Mesenchymal stem cell (in vitro differentiated cells and primary cell): ENCODE measurements at regions not wholly inside any gene's neighbourhood (a gene's known extent, or its start where the extent isn't known, plus 50 kb on each side); places are given as distances from the start of the nearest gene placed in this dataset.
A peak's percentile ranks its signal among the peaks of the same experiment; 100 is the strongest.

Experiments used
- DNase-seq: peaks from one replicate; pipeline ENCODE4 v3.0.0-alpha.2; 2013
- H2AFZ ChIP-seq: one replicate; pipeline ENCODE4 v1.6.1; 2013; ENCODE audit warnings: low read depth, mild to moderate bottlenecking, control low read depth, inconsistent platforms, low read length, moderate library complexity
- H2AK5ac ChIP-seq: 2 replicates; pipeline ENCODE4 v1.6.1; 2013; ENCODE audit warnings: low read length, moderate library complexity, mild to moderate bottlenecking, inconsistent platforms; ENCODE audit not compliant: severe bottlenecking
- H2BK120ac ChIP-seq: one replicate; pipeline ENCODE4 v1.6.1; 2013; ENCODE audit warnings: low read depth, mild to moderate bottlenecking, inconsistent platforms, low read length, moderate library complexity
- H2BK12ac ChIP-seq, 2 experiments: one replicate each; pipeline ENCODE4 v1.6.1; 2013; ENCODE audit warnings: inconsistent platforms in 2 of 2, low read length in 2 of 2, mild to moderate bottlenecking in 2 of 2, moderate library complexity in 2 of 2, control low read depth in 1 of 2
- H2BK15ac ChIP-seq: one replicate; pipeline ENCODE4 v1.6.1; 2013; ENCODE audit warnings: mild to moderate bottlenecking, low read depth, inconsistent platforms; ENCODE audit not compliant: poor library complexity, severe bottlenecking
- H2BK5ac ChIP-seq: 2 replicates; pipeline ENCODE4 v1.6.1; 2013; ENCODE audit warnings: low read depth, mild to moderate bottlenecking, low read length, control low read depth, inconsistent platforms; ENCODE audit not compliant: poor library complexity, severe bottlenecking
- H3K14ac ChIP-seq, 2 experiments: one replicate each; pipeline ENCODE4 v1.6.1; 2013; ENCODE audit warnings: inconsistent platforms in 2 of 2, low read length in 2 of 2, control low read depth in 1 of 2, mild to moderate bottlenecking in 1 of 2, moderate library complexity in 1 of 2
- H3K18ac ChIP-seq, 2 experiments: one replicate each; pipeline ENCODE4 v1.6.1; 2013; ENCODE audit warnings: inconsistent platforms in 2 of 2, low read length in 2 of 2, control low read depth in 1 of 2, low read depth in 1 of 2, mild to moderate bottlenecking in 1 of 2
- H3K23ac ChIP-seq, 2 experiments: one replicate each; pipeline ENCODE4 v1.6.1; 2013; ENCODE audit warnings: inconsistent platforms in 2 of 2, low read length in 2 of 2, mild to moderate bottlenecking in 2 of 2, moderate library complexity in 2 of 2, control low read depth in 1 of 2
- H3K27ac ChIP-seq: 2 replicates; pipeline ENCODE4 v1.5.1; 2013; ENCODE audit warnings: mild to moderate bottlenecking, moderate library complexity, low read length, control low read depth, inconsistent platforms; ENCODE audit not compliant: poor library complexity, severe bottlenecking
- H3K27me3 ChIP-seq, 2 experiments: 2 replicates each; pipeline versions ENCODE4 v1.6.1 to v1.7.0; 2013; ENCODE audit warnings: low read length in 2 of 2, mild to moderate bottlenecking in 2 of 2, moderate library complexity in 2 of 2, control low read depth in 1 of 2, inconsistent platforms in 1 of 2; ENCODE audit not compliant: control insufficient read depth in 1 of 2, insufficient read depth in 1 of 2
- H3K36me3 ChIP-seq, 2 experiments: 2 replicates each; pipeline versions ENCODE4 v1.6.1 to v1.7.0; 2013; ENCODE audit warnings: low read length in 2 of 2, control low read depth in 1 of 2, inconsistent platforms in 1 of 2, low read depth in 1 of 2, mild to moderate bottlenecking in 1 of 2; ENCODE audit not compliant: insufficient read depth in 2 of 2, control insufficient read depth in 1 of 2
- H3K4ac ChIP-seq, 2 experiments: one replicate each; pipeline ENCODE4 v1.6.1; 2013; ENCODE audit warnings: inconsistent platforms in 2 of 2, low read length in 2 of 2, mild to moderate bottlenecking in 2 of 2, moderate library complexity in 2 of 2, control low read depth in 1 of 2, low read depth in 1 of 2
- H3K4me1 ChIP-seq: 2 replicates; pipeline ENCODE4 v1.6.1; 2013; ENCODE audit warnings: low read depth, low read length, control low read depth; ENCODE audit not compliant: control insufficient read depth, insufficient read depth
- H3K4me2 ChIP-seq: 2 replicates; pipeline ENCODE4 v1.6.1; 2013; ENCODE audit warnings: low read length, mild to moderate bottlenecking, inconsistent platforms; ENCODE audit not compliant: poor library complexity, severe bottlenecking
- H3K4me3 ChIP-seq, 2 experiments: 2 replicates each; pipeline versions ENCODE4 v1.5.1 to v1.7.0; 2013; ENCODE audit warnings: low read length in 2 of 2, mild to moderate bottlenecking in 2 of 2, control low read depth in 1 of 2, low read depth in 1 of 2; ENCODE audit not compliant: insufficient read depth in 1 of 2
- H3K79me1 ChIP-seq: replicated peaks from 2 replicates; pipeline ENCODE4 v1.6.1; 2013; ENCODE audit warnings: mild to moderate bottlenecking, control low read depth, low read length, inconsistent platforms; ENCODE audit not compliant: poor library complexity, severe bottlenecking
- H3K9ac ChIP-seq: 2 replicates; pipeline ENCODE4 v1.7.0; 2013; ENCODE audit warnings: mild to moderate bottlenecking, low read length, moderate library complexity
- H3K9me3 ChIP-seq: 2 replicates; pipeline ENCODE4 v1.7.0; 2013; ENCODE audit warnings: mild to moderate bottlenecking, low read length; ENCODE audit not compliant: control insufficient read depth
- H4K8ac ChIP-seq: one replicate; pipeline ENCODE4 v1.6.1; 2013; ENCODE audit warnings: inconsistent platforms, mild to moderate bottlenecking, low read length, moderate library complexity
- H4K91ac ChIP-seq: one replicate; pipeline ENCODE4 v1.6.1; 2013; ENCODE audit warnings: mild to moderate bottlenecking, low read length, inconsistent platforms
- WGBS: methylation state at CpG from one replicate; pipeline ENCODE4 v1.1.7; 2013; ENCODE audit warnings: mixed read lengths; 5-methylcytosine and 5-hydroxymethylcytosine counted together

GRCh38 chr7:35967366-35968139, 166.7 kb downstream of the SEPTIN7 start:
- Histone ChIP-seq H2BK120ac (no peak overlapping the region), H2BK12ac (no peak overlapping the region), H3K79me1 (no peaks in the 10 kb centered on the region), H3K27ac (no peak overlapping the region), H4K8ac (peak overlapping the region; percentile 60), H3K4me2 (no peak overlapping the region), H2BK15ac (no peak overlapping the region), H3K4me1 (no peaks in the 10 kb centered on the region), H3K9me3 (no peaks in the 10 kb centered on the region), H2AFZ (no peak overlapping the region), H3K27me3 (peaks cover 0 to 4% of the 10 kb centered on the region in 2 experiments), H3K4ac (no peak overlapping the region), H3K36me3 (peaks cover 0 to 11% of the 10 kb centered on the region in 2 experiments), H3K18ac (no peak overlapping the region), H2BK5ac (no peak overlapping the region), H3K14ac (no peak overlapping the region), H3K4me3 (no peak overlapping the region), H3K23ac (no peak overlapping the region), H3K9ac (no peak overlapping the region), H2AK5ac (no peak overlapping the region), H4K91ac (peak overlapping the region; percentile 68)
- no peak for DNase-seq
- WGBS: 96% methylated on average over 59 of the region's 59 CpGs

- Histone ChIP-seq H3K4me1 (no peaks in the 10 kb centered on the region), H3K18ac (no peak overlapping the region), H3K4ac (no peak overlapping the region), H3K23ac (no peak overlapping the region), H2BK5ac (no peak overlapping the region), H3K27ac (no peak overlapping the region), H3K79me1 (no peaks in the 10 kb centered on the region), H4K91ac (peak overlapping the region; percentile 68), H3K9ac (no peak overlapping the region), H3K27me3 (peaks cover 0 to 4% of the 10 kb centered on the region in 2 experiments), H2BK120ac (no peak overlapping the region), H2BK15ac (no peak overlapping the region), H3K14ac (no peak overlapping the region), H2AFZ (no peak overlapping the region), H3K4me3 (no peak overlapping the region), H3K36me3 (peaks cover 0 to 11% of the 10 kb centered on the region in 2 experiments), H3K9me3 (no peaks in the 10 kb centered on the region), H2AK5ac (no peak overlapping the region), H4K8ac (peak overlapping the region; percentile 2), H3K4me2 (no peak overlapping the region), H2BK12ac (no peak overlapping the region)
- no peak for DNase-seq
- 92% methylated on average over 35 of the region's 40 CpGs for WGBS
These were observed 167.5 kb downstream of the SEPTIN7 start for GRCh38 chr7:35968140-35968940.

GRCh38 chr7:35969066-35969465, 168.2 kb downstream of the SEPTIN7 start:
- no peak overlapping the region for H3K4ac ChIP-seq
- H2AK5ac ChIP-seq: no peak overlapping the region
- WGBS: 94% methylated on average over 9 of the region's 10 CpGs
- no peak overlapping the region for H3K4me2 ChIP-seq
- no peak overlapping the region for H3K23ac ChIP-seq
- H3K14ac ChIP-seq: no peak overlapping the region
- H4K91ac ChIP-seq: no peak overlapping the region
- peaks cover 0 to 4% of the 10 kb centered on the region in 2 experiments for H3K27me3 ChIP-seq
- peaks cover 0 to 11% of the 10 kb centered on the region in 2 experiments for H3K36me3 ChIP-seq
- H2BK12ac ChIP-seq: no peak overlapping the region
- H2AFZ ChIP-seq: no peak overlapping the region
- no peaks in the 10 kb centered on the region for H3K79me1 ChIP-seq
- H3K9me3 ChIP-seq: no peaks in the 10 kb centered on the region
- H3K4me1 ChIP-seq: no peaks in the 10 kb centered on the region
- H4K8ac ChIP-seq: no peak overlapping the region
- H3K4me3 ChIP-seq: no peak overlapping the region
- H3K18ac ChIP-seq: no peak overlapping the region
- no peak overlapping the region for H2BK15ac ChIP-seq
- H3K27ac ChIP-seq: no peak overlapping the region
- H3K9ac ChIP-seq: no peak overlapping the region
- DNase-seq: no peak
- no peak overlapping the region for H2BK5ac ChIP-seq
- H2BK120ac ChIP-seq: no peak overlapping the region

GRCh38 chr7:35970458-35970857, 169.6 kb downstream of the SEPTIN7 start:
- H2AK5ac ChIP-seq: no peak overlapping the region
- H3K9me3 ChIP-seq: no peaks in the 10 kb centered on the region
- H2AFZ ChIP-seq: no peak overlapping the region
- H2BK15ac ChIP-seq: no peak overlapping the region
- H4K91ac ChIP-seq: no peak overlapping the region
- no peak overlapping the region for H4K8ac ChIP-seq
- peaks cover 0 to 11% of the 10 kb centered on the region in 2 experiments for H3K36me3 ChIP-seq
- H3K27ac ChIP-seq: no peak overlapping the region
- no peak overlapping the region for H2BK5ac ChIP-seq
- no peak overlapping the region for H3K4me2 ChIP-seq
- no peak overlapping the region for H3K18ac ChIP-seq
- H3K14ac ChIP-seq: no peak overlapping the region
- no peak overlapping the region for H3K4me3 ChIP-seq
- H3K9ac ChIP-seq: no peak overlapping the region
- H3K4me1 ChIP-seq: no peaks in the 10 kb centered on the region
- no peaks in the 10 kb centered on the region for H3K79me1 ChIP-seq
- no peak overlapping the region for H3K23ac ChIP-seq
- H2BK12ac ChIP-seq: no peak overlapping the region
- H3K4ac ChIP-seq: no peak overlapping the region
- 96% methylated on average over 2 of the region's 2 CpGs for WGBS
- no peak for DNase-seq
- no peak overlapping the region for H2BK120ac ChIP-seq
- peaks cover 0 to 4% of the 10 kb centered on the region in 2 experiments for H3K27me3 ChIP-seq
